ENCODE measurements at regions not wholly inside any gene's neighbourhood (a gene's known extent, or its start where the extent isn't known, plus 50 kb on each side); places are given as distances from the start of the nearest gene placed in this dataset.

DNA sequence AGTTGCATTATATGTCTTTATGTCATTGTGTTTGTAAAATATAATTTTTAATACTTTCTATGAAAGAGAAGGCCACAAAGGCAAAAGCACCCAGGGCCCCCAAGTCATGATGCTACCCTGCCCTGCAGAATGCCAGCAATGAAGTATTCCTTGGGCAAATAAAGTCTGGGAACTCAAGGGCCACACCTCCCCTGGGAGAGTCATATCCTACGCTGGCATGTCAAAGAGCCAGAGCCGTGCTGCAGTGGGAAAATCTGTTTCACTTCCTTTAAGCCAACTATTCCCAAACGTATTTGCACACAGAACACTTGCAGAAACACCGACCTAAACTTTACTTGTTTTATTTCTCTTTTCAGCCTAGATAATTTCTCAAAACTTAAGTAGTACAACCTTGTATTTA is 98.4 kb upstream of the KAZN start:
- Histone ChIP-seq H3K4me2 (ENCODE audit: insufficient read depth, low read length) (no peak overlapping the region), H2AFZ (ENCODE audit: low read depth, low read length) (no peak overlapping the region), H3K9me1 (replicated peaks; ENCODE audit: control insufficient read depth, extremely low read depth, insufficient read depth, low read length) (no peaks in the 10 kb centered on the region), H3K9me3 (replicated peaks; ENCODE audit: control insufficient read depth, insufficient read depth, low read length) (peaks cover under 1% of the 10 kb centered on the region), H3K27ac (ENCODE audit: insufficient read depth, low read depth, low read length) (no peak overlapping the region), H3K9ac (replicated peaks; ENCODE audit: extremely low read depth, insufficient read depth, low read length) (no peak overlapping the region), H3K36me3 (ENCODE audit: control insufficient read depth in 2 of 2, extremely low read depth in 1 of 2, insufficient read depth in 2 of 2, low read length in 2 of 2) (no peaks in the 10 kb centered on the region), H4K20me1 (replicated peaks; ENCODE audit: control insufficient read depth, extremely low read depth, insufficient read depth, low read length) (no peaks in the 10 kb centered on the region), H3K4me3 (replicated peaks in 1 of 3; ENCODE audit: insufficient read depth in 1 of 3, low read depth in 1 of 3, low read length in 3 of 3) (no peak overlapping the region), H3K27me3 (ENCODE audit: control insufficient read depth in 2 of 2, insufficient read depth in 2 of 2, low read length in 2 of 2) (no peaks in the 10 kb centered on the region), H3K4me1 (ENCODE audit: control insufficient read depth, extremely low read depth, insufficient read depth, low read length) (no peaks in the 10 kb centered on the region), H3K79me2 (ENCODE audit: control insufficient read depth, insufficient read depth, low read length) (no peaks in the 10 kb centered on the region)
- intact Hi-C loops (cut with micrococcal nuclease): no loop called here
- dilution Hi-C loops (cut with MboI; ENCODE audit: extremely low pct_ligation_motif_present, low sequenced_read_pairs): no loop called here
- no TSS peak for BruUV-seq (replicated peaks)
- CTCF ChIA-PET: no interaction called here
- TF ChIP-seq MYC (IDR thresholded peaks at IDR 0.05; ENCODE audit: low read depth, low read length) (no peak), POLR2A (IDR thresholded peaks at IDR 0.05; ENCODE audit: low read depth, low read length) (no peak)
- TF ChIP-seq, protein P1, sequence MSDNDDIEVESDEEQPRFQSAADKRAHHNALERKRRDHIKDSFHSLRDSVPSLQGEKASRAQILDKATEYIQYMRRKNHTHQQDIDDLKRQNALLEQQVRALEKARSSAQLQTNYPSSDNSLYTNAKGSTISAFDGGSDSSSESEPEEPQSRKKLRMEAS (IDR thresholded peaks at IDR 0.05; ENCODE audit: insufficient read depth, insufficient read length): no peak
- no peak for DNase-seq (ENCODE audit: low read depth, low spot score)
- no peak for FAIRE-seq
- POLR2A ChIA-PET: no interaction called here

DNA sequence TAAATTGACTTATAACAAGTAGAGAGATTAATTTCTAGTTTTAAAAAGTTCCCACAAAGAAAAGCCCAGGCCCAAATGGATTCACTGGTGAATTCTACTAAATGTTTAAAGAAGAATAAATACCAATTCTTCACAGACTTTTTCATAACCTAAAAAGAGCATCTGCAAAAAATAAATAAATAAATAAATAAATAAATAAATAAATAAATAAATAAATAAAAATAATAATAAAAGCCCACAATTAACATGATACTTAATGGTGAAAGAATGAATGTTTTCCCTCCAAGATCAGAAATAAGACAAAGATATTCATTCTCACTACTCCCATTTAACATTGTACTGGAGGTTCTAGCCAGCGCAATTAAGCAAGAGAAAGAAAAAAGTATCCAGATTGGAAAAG is 97.6 kb upstream of the KAZN start:
- no TSS peak for BruUV-seq (replicated peaks)
- Histone ChIP-seq H3K36me3 (ENCODE audit: control insufficient read depth in 2 of 2, extremely low read depth in 1 of 2, insufficient read depth in 2 of 2, low read length in 2 of 2) (no peaks in the 10 kb centered on the region), H2AFZ (ENCODE audit: low read depth, low read length) (no peak overlapping the region), H4K20me1 (replicated peaks; ENCODE audit: control insufficient read depth, extremely low read depth, insufficient read depth, low read length) (no peaks in the 10 kb centered on the region), H3K79me2 (ENCODE audit: control insufficient read depth, insufficient read depth, low read length) (no peaks in the 10 kb centered on the region), H3K4me3 (replicated peaks in 1 of 3; ENCODE audit: insufficient read depth in 1 of 3, low read depth in 1 of 3, low read length in 3 of 3) (no peak overlapping the region), H3K9me3 (replicated peaks; ENCODE audit: control insufficient read depth, insufficient read depth, low read length) (peaks cover 3% of the 10 kb centered on the region), H3K27ac (ENCODE audit: insufficient read depth, low read depth, low read length) (no peak overlapping the region), H3K9ac (replicated peaks; ENCODE audit: extremely low read depth, insufficient read depth, low read length) (no peak overlapping the region), H3K27me3 (ENCODE audit: control insufficient read depth in 2 of 2, insufficient read depth in 2 of 2, low read length in 2 of 2) (no peaks in the 10 kb centered on the region), H3K9me1 (replicated peaks; ENCODE audit: control insufficient read depth, extremely low read depth, insufficient read depth, low read length) (no peaks in the 10 kb centered on the region), H3K4me2 (ENCODE audit: insufficient read depth, low read length) (no peak overlapping the region), H3K4me1 (ENCODE audit: control insufficient read depth, extremely low read depth, insufficient read depth, low read length) (no peaks in the 10 kb centered on the region)
- TF ChIP-seq GATA2 (IDR thresholded peaks at IDR 0.05; ENCODE audit: insufficient read depth, insufficient read length, low read depth, low read length) (no peak), POLR2AphosphoS5 (IDR thresholded peaks at IDR 0.05; ENCODE audit: insufficient read depth, low read depth, low read length) (no peak), POLR2A (IDR thresholded peaks at IDR 0.05; ENCODE audit: low read depth, low read length) (no peak), MYC (IDR thresholded peaks at IDR 0.05; ENCODE audit: low read depth, low read length) (no peak), EZH2 (IDR thresholded peaks at IDR 0.05; ENCODE audit: borderline replicate concordance, low read depth, low read length, severe bottlenecking) (no peak)
- FAIRE-seq (no peak), DNase-seq (ENCODE audit: low read depth, low spot score) (no peak)
- intact Hi-C loops (cut with micrococcal nuclease): no loop called here
- dilution Hi-C loops (cut with MboI; ENCODE audit: extremely low pct_ligation_motif_present, low sequenced_read_pairs): no loop called here
- POLR2A ChIA-PET: no interaction called here
- CTCF ChIA-PET: no interaction called here
